ENCODE measurements at regions not wholly inside any gene's neighbourhood (a gene's known extent, or its start where the extent isn't known, plus 50 kb on each side); places are given as distances from the start of the nearest gene placed in this dataset.

DNA sequence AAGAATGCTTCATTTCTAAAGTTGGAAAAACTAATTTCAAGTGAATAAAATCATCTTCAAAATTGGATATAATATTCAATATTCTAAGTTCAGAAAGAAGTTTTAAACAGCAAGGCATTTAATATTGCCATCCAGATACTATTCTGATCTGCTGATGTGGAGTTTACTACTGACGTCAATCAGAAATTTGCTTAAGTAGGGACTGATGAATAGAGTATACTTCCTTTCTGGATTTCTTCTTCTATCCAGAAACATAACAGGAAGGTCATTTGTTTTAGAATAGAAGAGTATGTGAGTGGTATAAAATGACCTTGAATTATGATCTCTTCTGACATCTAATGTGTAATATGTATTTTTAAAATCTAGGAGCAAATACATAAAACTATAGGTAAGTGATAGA, 308.1 kb upstream of the ADGRL2 start:
- 73% methylated on average over 1 of the region's 1 CpG for WGBS (ENCODE audit: insufficient coverage, low coverage, low lambda C conversion rate, missing lambda C conversion rate)
- TF ChIP-seq POLR2A (IDR thresholded peaks at IDR 0.05) = no peak
- TF ChIP-seq, protein P1, sequence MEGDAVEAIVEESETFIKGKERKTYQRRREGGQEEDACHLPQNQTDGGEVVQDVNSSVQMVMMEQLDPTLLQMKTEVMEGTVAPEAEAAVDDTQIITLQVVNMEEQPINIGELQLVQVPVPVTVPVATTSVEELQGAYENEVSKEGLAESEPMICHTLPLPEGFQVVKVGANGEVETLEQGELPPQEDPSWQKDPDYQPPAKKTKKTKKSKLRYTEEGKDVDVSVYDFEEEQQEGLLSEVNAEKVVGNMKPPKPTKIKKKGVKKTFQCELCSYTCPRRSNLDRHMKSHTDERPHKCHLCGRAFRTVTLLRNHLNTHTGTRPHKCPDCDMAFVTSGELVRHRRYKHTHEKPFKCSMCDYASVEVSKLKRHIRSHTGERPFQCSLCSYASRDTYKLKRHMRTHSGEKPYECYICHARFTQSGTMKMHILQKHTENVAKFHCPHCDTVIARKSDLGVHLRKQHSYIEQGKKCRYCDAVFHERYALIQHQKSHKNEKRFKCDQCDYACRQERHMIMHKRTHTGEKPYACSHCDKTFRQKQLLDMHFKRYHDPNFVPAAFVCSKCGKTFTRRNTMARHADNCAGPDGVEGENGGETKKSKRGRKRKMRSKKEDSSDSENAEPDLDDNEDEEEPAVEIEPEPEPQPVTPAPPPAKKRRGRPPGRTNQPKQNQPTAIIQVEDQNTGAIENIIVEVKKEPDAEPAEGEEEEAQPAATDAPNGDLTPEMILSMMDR (IDR thresholded peaks at IDR 0.05) = no peak
- intact Hi-C loops (cut with DNase I) = no loop called here
- H3K27ac ChIP-seq = no peak overlapping the region
- no peaks in the 10 kb centered on the region for H3K36me3 ChIP-seq
- no peaks in the 10 kb centered on the region for H3K9me3 ChIP-seq
- no peaks in the 10 kb centered on the region for H3K4me1 ChIP-seq
- ATAC-seq = no peak
- no peak for DNase-seq
- H3K4me3 ChIP-seq = no peak overlapping the region
- no peaks in the 10 kb centered on the region for H3K27me3 ChIP-seq

DNA sequence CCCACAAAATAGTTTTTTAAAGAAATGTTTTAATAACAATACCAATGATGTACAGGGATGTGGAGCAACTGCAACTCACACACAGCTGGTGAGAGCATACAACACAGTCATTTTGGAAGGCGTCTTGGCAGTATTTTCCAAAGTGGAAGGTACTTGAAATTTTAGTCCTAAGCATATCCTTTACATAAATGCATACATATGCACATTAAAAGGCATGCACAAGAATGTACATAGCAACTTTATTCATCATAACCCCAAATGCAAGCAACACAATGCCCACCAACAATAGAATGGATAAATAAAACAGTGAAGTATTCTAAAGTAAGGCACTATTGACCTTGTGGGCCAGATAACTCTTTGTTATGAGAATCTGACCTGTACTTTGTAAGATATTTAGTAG, 310.1 kb upstream of the ADGRL2 start:
- no peaks in the 10 kb centered on the region for H3K36me3 ChIP-seq
- no peak for TF ChIP-seq POLR2A (IDR thresholded peaks at IDR 0.05)
- TF ChIP-seq, protein P1 (IDR thresholded peaks at IDR 0.05) = no peak
- no peak for ATAC-seq
- H3K4me1 ChIP-seq = no peaks in the 10 kb centered on the region
- H3K9me3 ChIP-seq = no peaks in the 10 kb centered on the region
- H3K27ac ChIP-seq = no peak overlapping the region
- H3K4me3 ChIP-seq = no peak overlapping the region
- DNase-seq = no peak
- intact Hi-C loops (cut with DNase I) = no loop called here
- H3K27me3 ChIP-seq = no peaks in the 10 kb centered on the region
- 50% methylated on average over 1 of the region's 1 CpG for WGBS (ENCODE audit: insufficient coverage, low coverage, low lambda C conversion rate, missing lambda C conversion rate)

DNA sequence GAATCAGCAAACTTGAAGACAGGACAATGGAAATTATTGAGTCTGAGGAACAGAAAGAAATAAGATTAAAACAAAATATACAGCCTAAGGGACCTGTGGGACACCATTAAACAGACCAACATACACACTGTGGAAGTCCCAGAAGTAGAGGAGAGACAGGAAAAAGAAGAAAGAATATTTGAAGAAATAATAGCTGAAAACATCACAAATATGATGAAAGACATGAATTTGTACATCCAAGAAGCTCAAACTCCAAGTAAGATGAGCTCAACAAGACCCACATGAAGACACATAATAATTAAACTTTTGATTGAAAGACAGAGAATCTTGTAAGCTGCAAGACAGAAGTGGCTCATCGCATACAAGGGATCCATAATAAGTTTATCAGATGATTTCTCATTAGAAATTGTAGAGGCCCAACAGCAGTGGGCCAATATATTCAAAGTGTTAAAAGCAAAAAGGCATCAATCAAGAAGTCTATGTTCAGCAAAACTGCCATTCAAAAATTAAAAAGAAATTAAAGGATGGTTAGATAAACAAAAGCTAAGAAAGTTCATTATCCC, 311.3 kb upstream of the ADGRL2 start:
- TF ChIP-seq, protein P1 (IDR thresholded peaks at IDR 0.05) = no peak
- TF ChIP-seq POLR2A (IDR thresholded peaks at IDR 0.05) = no peak
- intact Hi-C loops (cut with DNase I) = no loop called here
- Histone ChIP-seq H3K4me1 (no peaks in the 10 kb centered on the region), H3K9me3 (no peaks in the 10 kb centered on the region), H3K36me3 (no peaks in the 10 kb centered on the region), H3K27ac (no peak overlapping the region), H3K4me3 (no peak overlapping the region), H3K27me3 (no peaks in the 10 kb centered on the region)
- 100% methylated on average over 1 of the region's 1 CpG for WGBS (ENCODE audit: insufficient coverage, low coverage, low lambda C conversion rate, missing lambda C conversion rate)
- DNase-seq = no peak
- ATAC-seq = no peak

DNA sequence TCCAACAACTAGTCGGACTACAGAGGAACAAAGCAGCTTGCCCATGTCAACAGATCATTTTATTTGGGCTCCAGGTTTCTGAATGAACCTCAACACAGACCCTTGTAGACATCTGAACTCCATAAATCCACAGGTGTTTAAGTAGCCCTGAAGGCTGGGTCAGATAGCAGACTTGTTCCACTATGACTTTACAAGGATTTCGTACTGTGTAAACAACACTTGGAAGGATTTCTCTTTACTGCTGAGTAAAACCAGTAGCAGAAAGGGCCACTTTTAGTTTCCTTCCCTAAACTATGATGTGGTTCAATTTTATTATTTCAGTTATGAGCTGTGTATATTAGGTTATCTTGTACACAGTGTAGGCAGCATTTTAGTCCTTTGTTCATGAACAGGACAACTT, 316.4 kb upstream of the ADGRL2 start:
- Histone ChIP-seq H3K27me3 (no peaks in the 10 kb centered on the region), H3K4me1 (no peaks in the 10 kb centered on the region), H3K4me3 (no peak overlapping the region), H3K9me3 (no peaks in the 10 kb centered on the region), H3K36me3 (no peaks in the 10 kb centered on the region), H3K27ac (no peak overlapping the region)
- intact Hi-C loops (cut with DNase I) = no loop called here
- WGBS (ENCODE audit: insufficient coverage, low coverage, low lambda C conversion rate, missing lambda C conversion rate) = 48% methylated on average over 2 of the region's 2 CpGs
- TF ChIP-seq, protein P1 (IDR thresholded peaks at IDR 0.05) = no peak
- TF ChIP-seq POLR2A (IDR thresholded peaks at IDR 0.05) = no peak
- ATAC-seq (no peak), DNase-seq (no peak)

DNA sequence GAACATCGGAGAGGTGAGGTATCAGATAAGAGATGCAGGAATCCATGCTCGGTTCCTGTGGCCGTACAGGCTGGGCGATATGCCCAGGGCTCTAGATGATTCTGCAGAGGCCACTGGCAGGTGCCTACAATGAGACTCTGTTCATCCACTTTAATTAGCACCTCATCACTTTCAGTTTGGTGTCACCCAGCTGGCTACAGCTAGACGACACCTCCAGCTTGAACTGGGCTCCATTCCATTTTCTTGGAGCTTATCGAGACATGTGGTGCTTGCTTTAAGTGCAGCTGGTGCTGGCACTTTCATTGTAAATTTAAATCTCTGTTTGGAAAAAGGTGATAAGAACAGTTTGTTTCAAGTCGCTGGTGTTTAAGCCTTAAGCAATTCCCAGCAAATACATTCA, 322.5 kb upstream of the ADGRL2 start:
- ATAC-seq (peak in 1 of 4 donors; percentile 53), DNase-seq (no peak)
- H3K4me1 ChIP-seq = no peaks in the 10 kb centered on the region
- no peaks in the 10 kb centered on the region for H3K9me3 ChIP-seq
- no peaks in the 10 kb centered on the region for H3K36me3 ChIP-seq
- TF ChIP-seq, protein P1 (IDR thresholded peaks at IDR 0.05) = no peak
- TF ChIP-seq POLR2A (IDR thresholded peaks at IDR 0.05) = no peak
- WGBS (ENCODE audit: insufficient coverage, low coverage, low lambda C conversion rate, missing lambda C conversion rate) = 19% methylated on average over 6 of the region's 7 CpGs
- intact Hi-C loops (cut with DNase I) = no loop called here
- no peak overlapping the region for H3K4me3 ChIP-seq
- no peak overlapping the region for H3K27ac ChIP-seq
- no peaks in the 10 kb centered on the region for H3K27me3 ChIP-seq

Measured in right lobe of liver (tissue), 6 donors.